ENCODE measurements at regions not wholly inside any gene's neighbourhood (a gene's known extent, or its start where the extent isn't known, plus 50 kb on each side); places are given as distances from the start of the nearest gene placed in this dataset.

- H3K4me3 ChIP-seq = no peak overlapping the region
- TF ChIP-seq POLR2A (IDR thresholded peaks at IDR 0.05) = no peak
- TF ChIP-seq EP300 (IDR thresholded peaks at IDR 0.05) = no peak
- no peak for TF ChIP-seq CTCF (IDR thresholded peaks at IDR 0.05)
- H3K4me1 ChIP-seq (ENCODE audit: insufficient read depth) = no peaks in the 10 kb centered on the region
- H3K9me3 ChIP-seq = no peaks in the 10 kb centered on the region
- no peak for DNase-seq
- no peak overlapping the region for H3K27ac ChIP-seq
- intact Hi-C loops (cut with DNase I) = no loop called here
- no peaks in the 10 kb centered on the region for H3K36me3 ChIP-seq
- H3K27me3 ChIP-seq = no peaks in the 10 kb centered on the region
- 7 to 28% (median 22%) methylated on average over 1 of the region's 1 CpG for WGBS, 3 donors
Measured at GRCh38 chr9:81032831-81033230, 656.5 kb downstream of the TLE1 start.

GRCh38 chr9:81032030-81032572, 657.2 kb downstream of the TLE1 start:
- H3K9me3 ChIP-seq = no peaks in the 10 kb centered on the region
- no peak overlapping the region for H3K27ac ChIP-seq

GRCh38 chr9:81031422-81032029, 657.8 kb downstream of the TLE1 start:
- H3K27ac ChIP-seq = no peak overlapping the region
- intact Hi-C loops (cut with DNase I) = loop anchor here in 1 of 4 donors (2.0 kb wide), 1 partner anchor 49 kb away; no protein-coding TSS in a partner anchor
- H3K9me3 ChIP-seq = no peaks in the 10 kb centered on the region
- 91 to 94% (median 93%) methylated on average over 7 of the region's 7 CpGs for WGBS, 3 donors
- no peaks in the 10 kb centered on the region for H3K4me1 ChIP-seq (ENCODE audit: insufficient read depth)
- no peak overlapping the region for H3K4me3 ChIP-seq
- H3K27me3 ChIP-seq = no peaks in the 10 kb centered on the region
- H3K36me3 ChIP-seq = no peaks in the 10 kb centered on the region
- TF ChIP-seq POLR2A (IDR thresholded peaks at IDR 0.05) = no peak
- TF ChIP-seq CTCF (IDR thresholded peaks at IDR 0.05) = no peak
- TF ChIP-seq EP300 (IDR thresholded peaks at IDR 0.05) = no peak
- DNase-seq = no peak

More at GRCh38 chr9:81032030-81032572, 657.2 kb downstream of the TLE1 start:
- WGBS, 3 donors = 73 to 84% (median 79%) methylated on average over 2 of the region's 2 CpGs
- no peak for TF ChIP-seq EP300 (IDR thresholded peaks at IDR 0.05)
- no peak for TF ChIP-seq CTCF (IDR thresholded peaks at IDR 0.05)
- no peak for TF ChIP-seq POLR2A (IDR thresholded peaks at IDR 0.05)
- Histone ChIP-seq H3K4me1 (ENCODE audit: insufficient read depth) (no peaks in the 10 kb centered on the region), H3K27me3 (no peaks in the 10 kb centered on the region), H3K4me3 (no peak overlapping the region), H3K36me3 (no peaks in the 10 kb centered on the region)
- DNase-seq = peak in 1 of 5 donors; percentile 13
- intact Hi-C loops (cut with DNase I) = no loop called here

- no peak overlapping the region for H3K27ac ChIP-seq
- TF ChIP-seq EP300 (IDR thresholded peaks at IDR 0.05) = no peak
- TF ChIP-seq CTCF (IDR thresholded peaks at IDR 0.05) = no peak
- TF ChIP-seq POLR2A (IDR thresholded peaks at IDR 0.05) = no peak
- H3K4me1 ChIP-seq (ENCODE audit: insufficient read depth) = no peaks in the 10 kb centered on the region
- H3K9me3 ChIP-seq = no peaks in the 10 kb centered on the region
- H3K27me3 ChIP-seq = no peaks in the 10 kb centered on the region
- DNase-seq = no peak
- no peaks in the 10 kb centered on the region for H3K36me3 ChIP-seq
- no peak overlapping the region for H3K4me3 ChIP-seq
- intact Hi-C loops (cut with DNase I) = loop anchor here in 1 of 4 donors (2.0 kb wide), 1 partner anchor 47 kb away; no protein-coding TSS in a partner anchor
Measured at GRCh38 chr9:81030027-81030426, 659.3 kb downstream of the TLE1 start.
